SIG-M5 treated with dmso at 0.1 percent for 504 hours (cell line): ENCODE measurements at regions not wholly inside any gene's neighbourhood (a gene's known extent, or its start where the extent isn't known, plus 50 kb on each side); places are given as distances from the start of the nearest gene placed in this dataset.

Experiments
- DNase-seq: peaks from one replicate; lab custom pipeline; 2025; ENCODE audit not compliant: unreplicated experiment; lab: John Stamatoyannopoulos, UW

DNA sequence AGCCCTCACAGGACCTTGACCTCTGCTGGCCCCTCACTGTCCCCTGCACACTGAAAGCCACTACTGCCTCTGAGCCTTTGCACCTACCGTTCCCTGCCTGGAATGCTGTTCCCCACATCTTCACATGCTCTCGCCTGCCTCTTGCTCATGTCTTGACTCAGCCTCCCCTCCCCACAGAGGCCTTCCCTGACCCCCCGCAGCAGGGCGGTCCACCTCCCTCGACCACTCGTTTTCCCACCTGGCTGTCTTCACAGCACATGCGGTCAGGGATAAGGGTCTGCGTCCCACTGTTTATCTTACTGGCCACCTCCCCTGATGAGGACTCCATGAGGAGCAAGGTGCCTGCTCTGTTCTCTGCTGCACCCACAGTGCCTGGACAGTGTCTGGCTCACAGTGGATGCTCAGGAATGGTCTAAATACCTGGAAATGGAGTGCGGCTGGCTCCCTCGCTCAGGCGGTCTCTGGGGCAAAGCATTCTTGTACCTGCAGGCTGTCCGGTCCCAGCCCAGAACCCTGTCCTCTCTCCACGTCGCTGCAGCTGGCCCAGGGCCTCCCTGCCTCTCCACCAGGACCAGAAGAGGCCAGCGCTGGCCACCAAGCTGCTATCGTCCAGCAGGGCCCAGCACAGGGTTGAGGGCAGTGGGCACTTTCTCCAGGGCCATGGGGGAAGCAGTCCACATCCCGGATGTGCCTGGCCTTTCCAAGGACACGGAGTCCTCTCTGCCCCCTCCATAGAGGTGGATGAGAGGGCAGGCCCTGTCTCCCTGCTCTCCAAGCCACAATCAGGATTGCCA is 107.4 kb downstream of the NCOR2 start:
- DNase-seq, result no peak

DNA sequence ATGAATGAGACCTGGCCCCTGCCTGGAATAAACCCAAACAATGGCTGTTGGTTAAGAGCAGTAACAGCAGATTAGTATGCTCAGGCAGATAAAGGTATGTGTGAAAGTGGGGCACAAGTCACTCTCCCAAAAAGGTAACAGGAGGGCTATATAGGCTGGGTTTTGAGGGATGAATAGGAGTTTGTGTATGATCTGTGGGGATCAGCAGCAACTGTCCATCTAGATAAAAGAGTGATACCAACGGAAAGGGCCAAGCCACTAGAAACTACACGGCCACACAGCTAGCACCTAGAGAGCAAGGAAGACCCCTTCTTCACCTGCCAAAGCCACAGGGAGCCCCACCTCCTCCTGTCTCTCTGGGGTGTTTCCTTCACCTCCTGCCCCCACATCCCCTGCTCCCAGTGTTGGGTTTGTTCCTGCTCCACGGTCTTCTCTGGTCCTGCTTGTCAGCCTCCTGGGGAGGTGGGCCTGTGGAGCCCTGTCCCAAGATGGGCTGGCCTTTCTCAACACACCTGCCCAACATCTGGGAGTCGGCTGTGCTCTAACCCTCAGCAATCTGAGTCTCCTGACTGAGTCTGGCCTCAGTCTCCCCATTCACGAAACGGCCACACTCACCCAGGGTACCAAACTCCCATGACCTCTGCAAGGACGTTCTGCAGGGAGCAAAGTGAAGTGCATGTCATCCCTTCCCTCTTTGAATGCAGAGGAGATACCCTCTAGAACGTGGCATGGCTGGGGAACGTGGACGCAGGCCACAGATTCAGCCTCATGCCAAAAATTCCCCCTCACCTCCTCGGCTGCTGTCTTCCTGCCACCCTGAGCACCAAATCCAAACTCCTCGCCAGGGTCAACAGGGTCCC is 108.2 kb downstream of the NCOR2 start:
- DNase-seq, result no peak

DNA sequence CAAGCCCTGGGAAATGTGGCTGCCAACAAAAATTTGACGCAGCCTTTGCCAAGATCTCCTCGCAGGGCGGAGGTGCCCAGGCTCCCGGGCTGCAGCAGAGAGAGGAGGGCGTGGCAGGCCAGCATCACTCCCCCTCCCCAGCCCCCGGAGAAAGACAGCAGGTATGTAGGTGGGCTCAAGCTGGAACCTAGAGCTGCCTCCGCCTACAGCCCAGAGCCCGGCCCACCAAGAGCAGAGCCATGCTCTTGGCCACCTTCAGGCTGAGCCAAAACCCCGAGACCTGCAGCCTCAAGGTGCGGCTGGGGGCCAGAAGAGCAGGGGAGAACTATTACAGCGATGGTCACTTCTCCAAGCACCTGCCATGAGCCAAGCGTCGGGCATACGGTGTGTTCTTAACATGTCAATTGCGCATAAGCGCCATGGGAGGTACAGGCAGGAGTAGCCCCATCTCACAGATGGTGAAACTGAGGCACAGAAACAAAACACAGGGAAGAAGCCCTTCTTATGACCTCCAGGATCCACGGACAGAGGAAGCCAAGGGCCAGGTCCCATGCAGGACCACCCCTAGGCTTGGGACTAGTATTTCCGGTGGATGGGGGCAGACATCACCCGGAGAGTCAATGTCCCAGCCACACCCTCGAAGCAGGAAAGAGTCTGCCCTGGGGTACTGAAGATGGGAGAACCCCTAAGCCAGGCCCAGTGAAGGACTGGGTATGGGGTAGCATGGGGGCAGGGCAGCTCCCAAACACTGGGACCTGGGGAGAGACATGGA is 109.0 kb downstream of the NCOR2 start:
- DNase-seq, result no peak

- DNase-seq, result peak; percentile 96
These were observed 109.9 kb downstream of the NCOR2 start for GRCh38 chr12:124457287-124458219.

GRCh38 chr12:124456652-124457152 is 110.7 kb downstream of the NCOR2 start:
- no peak for DNase-seq

DNA sequence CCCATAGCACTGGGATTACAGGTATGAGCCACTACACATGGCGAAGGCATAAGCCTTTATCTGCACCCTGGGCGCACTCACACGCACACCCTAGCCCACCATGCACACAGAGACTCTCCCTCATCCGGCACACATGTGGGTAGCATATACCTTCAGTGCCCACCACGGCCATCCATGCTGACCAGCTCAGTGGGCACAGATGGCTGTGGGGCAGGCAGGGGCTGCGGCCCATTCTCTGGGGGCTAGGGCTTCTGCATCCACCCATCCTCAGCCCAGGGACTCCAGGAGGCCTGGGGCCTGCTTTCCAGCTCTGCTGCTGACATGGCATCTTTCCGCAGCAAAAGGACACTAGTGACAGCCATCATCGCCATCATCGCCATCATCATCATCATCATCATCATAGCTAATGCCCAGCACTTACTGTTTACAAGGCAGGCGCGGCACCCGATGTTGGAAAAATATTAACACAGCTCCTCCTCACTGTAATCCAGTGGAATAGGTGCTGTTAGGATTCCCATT is 111.2 kb downstream of the NCOR2 start:
- DNase-seq, result no peak

DNA sequence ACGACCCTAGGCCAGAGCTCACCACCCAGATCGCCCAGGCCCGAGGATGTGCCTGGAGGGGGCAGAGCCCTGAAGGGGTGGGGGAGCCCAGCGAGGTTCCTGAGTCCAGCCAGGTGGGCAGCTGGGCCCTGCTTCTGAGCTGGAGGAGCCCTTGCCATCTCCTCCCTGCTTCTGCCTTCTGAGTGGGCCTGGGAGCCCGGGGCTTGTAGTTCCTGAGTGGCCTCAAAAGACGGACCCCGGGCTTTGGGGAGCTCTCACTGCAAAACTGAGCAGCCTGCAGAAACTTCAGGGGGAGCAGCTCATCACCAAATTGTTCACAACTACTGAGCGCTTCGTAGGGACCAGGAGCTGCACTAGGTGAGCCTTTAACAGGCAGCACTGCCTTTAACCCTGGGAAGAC is 112.1 kb downstream of the NCOR2 start:
- no peak for DNase-seq

- no peak for DNase-seq
These were observed 112.7 kb downstream of the NCOR2 start for GRCh38 chr12:124454735-124455134.

GRCh38 chr12:124454352-124454725 is 113.1 kb downstream of the NCOR2 start:
- no peak for DNase-seq

- peak; percentile 97 for DNase-seq
These were observed 113.7 kb downstream of the NCOR2 start for GRCh38 chr12:124453419-124454351.

DNA sequence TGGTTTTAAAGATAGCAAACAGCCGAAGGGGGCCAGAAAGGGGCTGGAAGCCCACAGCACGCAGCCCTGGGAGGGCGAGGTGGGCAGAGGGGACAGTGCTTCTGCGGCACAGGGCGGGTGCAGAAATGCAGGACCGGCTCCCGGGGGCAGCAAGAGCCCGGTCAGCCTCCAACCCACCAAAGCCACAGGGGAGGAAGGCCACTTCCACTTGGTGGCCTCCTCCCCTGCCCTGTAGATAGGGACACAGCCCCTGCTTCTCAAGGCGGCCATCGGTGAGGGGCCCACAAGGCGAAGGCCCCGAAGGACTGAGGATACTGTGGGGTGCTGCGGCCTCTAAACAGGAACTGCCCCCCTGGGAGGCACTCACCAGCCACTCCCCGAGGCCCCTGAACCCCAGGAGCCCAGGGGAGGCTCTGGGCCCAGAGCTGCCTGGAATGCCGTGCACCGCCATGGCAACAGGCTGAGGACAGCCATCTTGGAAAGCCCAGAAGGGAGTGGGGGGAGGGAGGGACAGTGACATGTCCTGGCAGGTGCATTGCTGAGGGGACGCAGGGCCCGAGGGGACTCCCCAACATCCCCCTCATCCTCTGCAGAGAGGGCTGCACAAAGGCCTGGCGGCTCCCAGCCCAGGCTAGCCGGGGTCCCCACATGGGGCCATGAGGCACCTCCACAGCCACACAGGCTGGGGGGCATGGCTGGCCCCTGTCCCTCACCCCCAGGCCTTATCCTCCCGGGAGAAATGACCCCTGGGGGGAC is 114.7 kb downstream of the NCOR2 start:
- no peak for DNase-seq

GRCh38 chr12:124451637-124452243 is 115.7 kb downstream of the NCOR2 start:
- DNase-seq, result no peak

- no peak for DNase-seq
These were observed 116.4 kb downstream of the NCOR2 start for GRCh38 chr12:124451016-124451415.

GRCh38 chr12:124450376-124450750 is 117.0 kb downstream of the NCOR2 start:
- DNase-seq, result no peak

DNA sequence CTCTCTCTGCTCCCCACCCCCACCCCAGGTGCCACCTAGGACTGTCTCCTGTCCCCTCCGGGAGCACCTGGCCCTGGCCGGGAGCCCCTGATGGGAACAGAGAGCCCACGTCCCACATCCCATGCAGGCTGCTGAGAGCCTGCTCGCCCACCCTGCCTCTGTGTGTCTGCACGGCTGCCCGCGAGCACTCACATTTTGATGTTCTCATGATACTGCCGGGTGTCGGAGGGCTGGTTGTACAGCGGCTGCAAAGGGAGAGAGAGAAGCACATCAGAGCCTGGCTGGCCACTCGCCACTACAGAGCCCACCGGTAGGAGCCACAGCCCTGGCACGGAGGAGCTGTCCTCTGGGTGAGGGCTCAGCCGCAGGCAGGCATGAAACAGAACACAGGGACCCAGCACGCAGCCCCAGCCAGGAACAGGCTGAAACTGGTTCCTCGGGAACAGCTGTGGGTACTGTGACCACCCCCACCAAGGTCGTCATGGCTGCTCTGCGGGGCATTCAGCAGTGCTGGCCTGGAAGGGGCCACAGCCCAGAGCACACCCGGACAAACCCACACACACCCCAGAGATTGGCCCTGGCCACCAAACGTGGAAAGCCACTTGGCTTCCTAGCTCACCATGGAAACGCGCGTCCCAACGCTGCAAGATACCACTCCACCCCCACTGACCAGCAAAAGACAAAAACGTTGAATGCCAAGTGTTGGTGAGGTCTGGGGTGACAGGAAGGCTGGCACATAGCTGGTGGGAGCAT is 117.6 kb downstream of the NCOR2 start:
- DNase-seq, result no peak

DNA sequence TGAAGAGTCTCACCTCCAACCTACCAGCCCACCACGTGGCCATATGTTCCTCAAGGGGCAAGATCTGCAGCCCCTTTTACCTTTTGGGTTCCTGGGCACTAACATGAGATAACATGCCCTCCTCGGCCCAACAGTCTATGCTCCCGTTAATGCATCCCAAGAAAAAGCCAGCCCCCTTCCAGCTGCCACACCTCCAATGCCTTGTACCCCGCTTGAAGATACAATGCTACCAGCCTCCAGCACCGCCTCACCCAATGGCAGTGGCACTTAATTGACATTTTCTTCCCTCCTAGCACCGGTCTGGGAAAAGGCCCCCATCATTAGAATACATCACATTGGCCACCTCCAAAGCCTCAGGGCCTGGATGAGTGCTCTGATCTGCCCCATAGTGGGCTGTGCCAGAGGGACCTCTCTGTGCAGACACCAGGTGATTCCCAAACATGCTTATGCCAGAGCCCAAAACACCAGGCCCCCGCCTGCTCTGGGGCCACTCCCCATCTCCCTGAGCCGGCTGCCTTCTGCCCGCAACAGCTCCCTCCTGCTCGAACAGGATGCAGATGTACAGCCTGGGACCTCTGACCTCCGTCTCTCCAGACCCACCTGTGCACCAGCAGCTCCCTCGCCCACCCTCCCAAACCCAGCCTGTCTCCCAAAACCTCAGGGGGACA is 118.3 kb downstream of the NCOR2 start:
- DNase-seq, result no peak
